ENCODE measurements at regions not wholly inside any gene's neighbourhood (a gene's known extent, or its start where the extent isn't known, plus 50 kb on each side); places are given as distances from the start of the nearest gene placed in this dataset.
A peak's percentile ranks its signal among the peaks of the same experiment; 100 is the strongest.

DNA sequence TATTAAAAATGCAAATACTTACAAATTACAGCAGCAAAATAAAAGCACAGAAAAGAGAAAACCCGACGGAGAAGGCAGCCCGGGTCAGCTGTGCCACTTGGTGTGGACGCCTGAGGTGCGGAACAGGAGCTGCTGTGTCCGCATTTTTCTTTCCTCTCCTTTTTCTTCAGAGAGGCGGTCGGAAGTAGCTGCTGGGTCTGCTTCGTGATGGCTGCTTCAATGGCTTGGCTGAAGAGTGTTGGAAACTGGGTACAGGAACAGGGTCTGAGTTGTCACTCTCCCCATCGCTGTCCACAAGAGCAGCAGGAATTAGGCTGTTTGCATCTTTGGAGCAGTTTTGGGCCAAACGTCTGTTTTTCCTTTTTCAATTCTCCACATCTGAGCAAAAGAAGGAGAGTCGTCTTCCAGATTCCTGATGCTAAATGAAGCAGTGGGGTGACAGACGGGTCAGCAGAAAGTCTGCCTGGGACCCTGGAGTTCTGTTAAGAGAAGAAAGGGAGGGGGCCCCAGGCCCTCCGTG, 53.5 kb upstream of the ARL8B start:
- H3K4me1 ChIP-seq (ENCODE audit: insufficient read depth) = peaks cover 2% of the 10 kb centered on the region
- H3K36me3 ChIP-seq = no peaks in the 10 kb centered on the region
- 79 to 85% (median 80%) methylated on average over 14 of the region's 14 CpGs for WGBS, 3 donors
- no peak for DNase-seq
- H3K27me3 ChIP-seq = no peaks in the 10 kb centered on the region
- no peak for TF ChIP-seq POLR2A (IDR thresholded peaks at IDR 0.05)
- TF ChIP-seq, protein P1, sequence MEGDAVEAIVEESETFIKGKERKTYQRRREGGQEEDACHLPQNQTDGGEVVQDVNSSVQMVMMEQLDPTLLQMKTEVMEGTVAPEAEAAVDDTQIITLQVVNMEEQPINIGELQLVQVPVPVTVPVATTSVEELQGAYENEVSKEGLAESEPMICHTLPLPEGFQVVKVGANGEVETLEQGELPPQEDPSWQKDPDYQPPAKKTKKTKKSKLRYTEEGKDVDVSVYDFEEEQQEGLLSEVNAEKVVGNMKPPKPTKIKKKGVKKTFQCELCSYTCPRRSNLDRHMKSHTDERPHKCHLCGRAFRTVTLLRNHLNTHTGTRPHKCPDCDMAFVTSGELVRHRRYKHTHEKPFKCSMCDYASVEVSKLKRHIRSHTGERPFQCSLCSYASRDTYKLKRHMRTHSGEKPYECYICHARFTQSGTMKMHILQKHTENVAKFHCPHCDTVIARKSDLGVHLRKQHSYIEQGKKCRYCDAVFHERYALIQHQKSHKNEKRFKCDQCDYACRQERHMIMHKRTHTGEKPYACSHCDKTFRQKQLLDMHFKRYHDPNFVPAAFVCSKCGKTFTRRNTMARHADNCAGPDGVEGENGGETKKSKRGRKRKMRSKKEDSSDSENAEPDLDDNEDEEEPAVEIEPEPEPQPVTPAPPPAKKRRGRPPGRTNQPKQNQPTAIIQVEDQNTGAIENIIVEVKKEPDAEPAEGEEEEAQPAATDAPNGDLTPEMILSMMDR (IDR thresholded peaks at IDR 0.05) = no peak
- no peak for TF ChIP-seq EP300 (IDR thresholded peaks at IDR 0.05)
- H3K9me3 ChIP-seq = no peaks in the 10 kb centered on the region
- intact Hi-C loops (cut with DNase I) = no loop called here
- H3K27ac ChIP-seq = no peak overlapping the region
- no peak overlapping the region for H3K4me3 ChIP-seq

DNA sequence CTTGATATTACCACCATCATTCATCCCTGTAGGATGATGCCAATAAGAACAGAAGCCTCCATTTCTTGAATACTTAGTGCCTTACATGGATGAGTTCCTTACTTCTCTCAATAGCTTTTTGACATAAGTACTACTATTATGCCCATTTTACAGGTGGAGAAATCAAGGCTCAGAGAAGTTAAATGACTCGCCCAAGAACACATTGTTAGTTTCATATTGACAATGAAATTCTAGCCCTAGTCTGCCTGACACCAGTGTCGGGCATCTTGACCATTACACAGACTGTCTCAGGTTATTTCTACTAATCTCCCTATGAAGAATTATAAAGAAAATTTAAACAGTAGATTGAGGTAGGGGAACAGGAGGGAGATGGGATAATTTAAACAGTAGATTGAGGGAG, 52.5 kb upstream of the ARL8B start:
- intact Hi-C loops (cut with DNase I) = no loop called here
- TF ChIP-seq EP300 (IDR thresholded peaks at IDR 0.05) (no peak), POLR2A (IDR thresholded peaks at IDR 0.05) (no peak)
- TF ChIP-seq, protein P1 (IDR thresholded peaks at IDR 0.05) = no peak
- 87 to 99% (median 95%) methylated on average over 2 of the region's 2 CpGs for WGBS, 3 donors

DNA sequence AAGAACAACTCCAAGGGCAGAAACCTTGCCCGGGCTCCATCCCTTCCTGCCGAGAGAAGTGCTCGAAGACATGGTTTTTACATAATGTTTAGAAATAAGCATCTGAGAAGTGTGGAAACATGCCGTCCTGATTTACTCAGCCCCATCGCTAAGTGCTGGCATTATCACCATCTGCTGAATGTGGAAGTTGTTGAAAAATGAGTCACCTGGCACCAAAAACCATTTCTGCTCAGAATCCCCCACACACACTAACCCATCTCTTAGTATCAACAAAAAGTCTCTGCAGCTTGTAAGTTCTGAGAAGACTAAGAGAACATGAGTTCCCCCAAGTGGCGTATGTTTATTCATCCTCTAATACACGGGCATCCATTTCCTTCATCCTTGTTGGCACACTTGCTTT, 51.0 kb upstream of the ARL8B start:
- no peak overlapping the region for H3K4me3 ChIP-seq
- no peak overlapping the region for H3K27ac ChIP-seq
- peaks cover 2% of the 10 kb centered on the region for H3K4me1 ChIP-seq (ENCODE audit: insufficient read depth)
- no peaks in the 10 kb centered on the region for H3K9me3 ChIP-seq
- DNase-seq = peak in 1 of 5 donors; percentile 14
- no peaks in the 10 kb centered on the region for H3K36me3 ChIP-seq
- H3K27me3 ChIP-seq = no peaks in the 10 kb centered on the region
- 8 to 18% (median 14%) methylated on average over 7 of the region's 7 CpGs for WGBS, 3 donors
- intact Hi-C loops (cut with DNase I) = no loop called here
- TF ChIP-seq POLR2A (IDR thresholded peaks at IDR 0.05) (no peak), EP300 (IDR thresholded peaks at IDR 0.05) (no peak)
- TF ChIP-seq, protein P1 (IDR thresholded peaks at IDR 0.05) = no peak

More for the DNA sequence above, 52.5 kb upstream of the ARL8B start:
- no peak for DNase-seq
- Histone ChIP-seq H3K4me1 (ENCODE audit: insufficient read depth) (peaks cover 2% of the 10 kb centered on the region), H3K9me3 (no peaks in the 10 kb centered on the region), H3K27ac (no peak overlapping the region), H3K27me3 (no peaks in the 10 kb centered on the region), H3K36me3 (no peaks in the 10 kb centered on the region), H3K4me3 (no peak overlapping the region)

DNA sequence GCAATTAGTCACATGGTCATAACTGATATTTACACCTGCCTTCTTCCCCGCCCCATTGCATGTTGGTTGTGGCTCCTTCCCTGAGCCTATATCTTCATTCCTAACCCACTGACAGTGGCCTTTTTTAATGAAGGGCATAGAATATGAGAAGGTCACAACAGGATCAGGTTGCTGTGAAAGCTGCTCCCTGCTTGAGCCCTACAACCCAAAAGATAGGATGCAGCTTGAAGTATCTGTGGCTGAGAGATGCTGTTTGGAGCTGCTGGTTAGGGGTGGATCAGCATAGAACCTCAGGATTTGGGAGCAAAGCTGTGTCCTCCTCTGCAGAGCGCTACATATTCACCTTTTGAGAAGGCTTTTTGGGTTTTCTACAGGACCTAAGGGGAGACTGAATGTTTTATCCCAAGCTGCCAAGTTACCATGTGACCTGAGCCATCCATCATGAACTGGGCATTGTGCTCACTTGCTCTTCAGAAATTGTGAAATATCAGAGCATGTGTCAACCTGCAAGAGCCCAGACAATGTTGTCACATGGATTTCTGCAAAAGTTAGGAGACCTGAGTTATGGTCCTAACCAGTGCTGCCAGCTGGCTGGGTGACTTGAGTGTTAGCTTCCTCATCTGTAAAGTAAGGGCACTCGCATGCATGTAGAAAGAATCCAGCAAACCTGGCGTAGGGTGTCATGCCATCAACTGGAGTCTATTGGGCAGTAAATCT, 49.8 kb upstream of the ARL8B start:
- intact Hi-C loops (cut with DNase I) = no loop called here
- no peaks in the 10 kb centered on the region for H3K9me3 ChIP-seq
- H3K27me3 ChIP-seq = no peaks in the 10 kb centered on the region
- TF ChIP-seq POLR2A (IDR thresholded peaks at IDR 0.05) (no peak), EP300 (IDR thresholded peaks at IDR 0.05) (no peak)
- TF ChIP-seq, protein P1 (IDR thresholded peaks at IDR 0.05) = no peak
- no peak for DNase-seq
- no peak overlapping the region for H3K27ac ChIP-seq
- no peak overlapping the region for H3K4me3 ChIP-seq
- H3K4me1 ChIP-seq (ENCODE audit: insufficient read depth) = peaks cover 2% of the 10 kb centered on the region
- H3K36me3 ChIP-seq = no peaks in the 10 kb centered on the region
- WGBS, 3 donors = 85 to 97% (median 93%) methylated on average over 4 of the region's 4 CpGs

All from ovary (tissue), 7 donors.